IPS-20b (cell line): ENCODE measurements at regions not wholly inside any gene's neighbourhood (a gene's known extent, or its start where the extent isn't known, plus 50 kb on each side); places are given as distances from the start of the nearest gene placed in this dataset.

ENCODE experiments used
- H3K27ac ChIP-seq: one replicate; pipeline ENCODE4 v1.5.1; 2013; ENCODE audit warnings: low read length
- H3K27me3 ChIP-seq: 2 replicates; pipeline ENCODE4 v1.6.1; 2013; ENCODE audit warnings: mild to moderate bottlenecking, low read length, inconsistent platforms; ENCODE audit not compliant: insufficient read depth
- H3K36me3 ChIP-seq: 2 replicates; pipeline ENCODE4 v1.6.1; 2013; ENCODE audit warnings: low read depth, mild to moderate bottlenecking, inconsistent platforms, low read length, moderate library complexity; ENCODE audit not compliant: insufficient read depth
- H3K4me1 ChIP-seq: 2 replicates; pipeline ENCODE4 v1.6.1; 2013; ENCODE audit warnings: mild to moderate bottlenecking, control low read depth, inconsistent platforms, low read length, moderate library complexity; ENCODE audit not compliant: insufficient read depth
- H3K4me3 ChIP-seq: 2 replicates; pipeline ENCODE4 v1.5.1; 2013; ENCODE audit warnings: mild to moderate bottlenecking, low read length, inconsistent platforms
- H3K9ac ChIP-seq: 2 replicates; pipeline ENCODE4 v1.6.1; 2013; ENCODE audit warnings: low read depth, mild to moderate bottlenecking, inconsistent platforms, low read length, moderate library complexity
- H3K9me3 ChIP-seq: 2 replicates; pipeline ENCODE4 v1.6.1; 2013; ENCODE audit warnings: mild to moderate bottlenecking, low read depth, low read length, inconsistent platforms; ENCODE audit not compliant: insufficient read depth

- no peak overlapping the region for H3K9ac ChIP-seq
- H3K4me3 ChIP-seq = no peak overlapping the region
- peaks cover 6% of the 10 kb centered on the region for H3K4me1 ChIP-seq
- no peaks in the 10 kb centered on the region for H3K36me3 ChIP-seq
- H3K27me3 ChIP-seq = no peaks in the 10 kb centered on the region
- H3K9me3 ChIP-seq = no peaks in the 10 kb centered on the region
- H3K27ac ChIP-seq = no peak overlapping the region
Measured at GRCh38 chr11:109300211-109300610, 121.8 kb upstream of the C11orf87 start.

- H3K36me3 ChIP-seq = no peaks in the 10 kb centered on the region
- no peak overlapping the region for H3K27ac ChIP-seq
- peaks cover 6% of the 10 kb centered on the region for H3K4me1 ChIP-seq
- no peaks in the 10 kb centered on the region for H3K9me3 ChIP-seq
- no peak overlapping the region for H3K4me3 ChIP-seq
- no peak overlapping the region for H3K9ac ChIP-seq
- no peaks in the 10 kb centered on the region for H3K27me3 ChIP-seq
Measured at GRCh38 chr11:109302591-109303334, 119.2 kb upstream of the C11orf87 start.

GRCh38 chr11:109303342-109303741, 118.6 kb upstream of the C11orf87 start:
- peaks cover 6% of the 10 kb centered on the region for H3K4me1 ChIP-seq
- no peaks in the 10 kb centered on the region for H3K27me3 ChIP-seq
- H3K27ac ChIP-seq = no peak overlapping the region
- H3K9me3 ChIP-seq = no peaks in the 10 kb centered on the region
- H3K36me3 ChIP-seq = no peaks in the 10 kb centered on the region
- no peak overlapping the region for H3K9ac ChIP-seq
- H3K4me3 ChIP-seq = no peak overlapping the region

- H3K4me3 ChIP-seq = no peak overlapping the region
- H3K27ac ChIP-seq = no peak overlapping the region
- H3K9me3 ChIP-seq = no peaks in the 10 kb centered on the region
- no peak overlapping the region for H3K9ac ChIP-seq
- H3K36me3 ChIP-seq = no peaks in the 10 kb centered on the region
- peaks cover 6% of the 10 kb centered on the region for H3K4me1 ChIP-seq
- no peaks in the 10 kb centered on the region for H3K27me3 ChIP-seq
Measured at GRCh38 chr11:109304159-109304558, 117.8 kb upstream of the C11orf87 start.

GRCh38 chr11:109305009-109305408, 117.0 kb upstream of the C11orf87 start:
- no peaks in the 10 kb centered on the region for H3K9me3 ChIP-seq
- H3K27ac ChIP-seq = no peak overlapping the region
- no peaks in the 10 kb centered on the region for H3K36me3 ChIP-seq
- no peaks in the 10 kb centered on the region for H3K27me3 ChIP-seq
- H3K4me1 ChIP-seq = peaks cover 6% of the 10 kb centered on the region
- H3K4me3 ChIP-seq = no peak overlapping the region
- no peak overlapping the region for H3K9ac ChIP-seq

- H3K4me1 ChIP-seq = peaks cover 6% of the 10 kb centered on the region
- H3K36me3 ChIP-seq = no peaks in the 10 kb centered on the region
- no peak overlapping the region for H3K4me3 ChIP-seq
- no peak overlapping the region for H3K9ac ChIP-seq
- no peak overlapping the region for H3K27ac ChIP-seq
- H3K27me3 ChIP-seq = no peaks in the 10 kb centered on the region
- no peaks in the 10 kb centered on the region for H3K9me3 ChIP-seq
Measured at GRCh38 chr11:109306322-109306721, 115.7 kb upstream of the C11orf87 start.

GRCh38 chr11:109307366-109307765, 114.6 kb upstream of the C11orf87 start:
- Histone ChIP-seq H3K27ac (no peak overlapping the region), H3K4me3 (no peak overlapping the region), H3K27me3 (no peaks in the 10 kb centered on the region), H3K36me3 (no peaks in the 10 kb centered on the region), H3K9ac (no peak overlapping the region), H3K4me1 (peaks cover 4% of the 10 kb centered on the region), H3K9me3 (no peaks in the 10 kb centered on the region)

GRCh38 chr11:109308551-109308950, 113.4 kb upstream of the C11orf87 start:
- Histone ChIP-seq H3K36me3 (no peaks in the 10 kb centered on the region), H3K4me1 (no peaks in the 10 kb centered on the region)

GRCh38 chr11:109309153-109309552, 112.8 kb upstream of the C11orf87 start:
- no peaks in the 10 kb centered on the region for H3K9me3 ChIP-seq
- no peaks in the 10 kb centered on the region for H3K4me1 ChIP-seq
- no peaks in the 10 kb centered on the region for H3K27me3 ChIP-seq
- no peak overlapping the region for H3K27ac ChIP-seq
- H3K4me3 ChIP-seq = no peak overlapping the region
- no peak overlapping the region for H3K9ac ChIP-seq
- H3K36me3 ChIP-seq = no peaks in the 10 kb centered on the region

More at GRCh38 chr11:109308551-109308950, 113.4 kb upstream of the C11orf87 start:
- Histone ChIP-seq H3K27ac (no peak overlapping the region), H3K9ac (no peak overlapping the region), H3K4me3 (no peak overlapping the region), H3K9me3 (no peaks in the 10 kb centered on the region), H3K27me3 (no peaks in the 10 kb centered on the region)

GRCh38 chr11:109317726-109318125, 104.3 kb upstream of the C11orf87 start:
- Histone ChIP-seq H3K36me3 (no peaks in the 10 kb centered on the region), H3K27ac (no peak overlapping the region)

GRCh38 chr11:109320595-109320994, 101.4 kb upstream of the C11orf87 start:
- H3K27me3 ChIP-seq = no peaks in the 10 kb centered on the region
- H3K36me3 ChIP-seq = no peaks in the 10 kb centered on the region
- no peaks in the 10 kb centered on the region for H3K9me3 ChIP-seq
- no peak overlapping the region for H3K27ac ChIP-seq
- H3K9ac ChIP-seq = no peak overlapping the region
- no peaks in the 10 kb centered on the region for H3K4me1 ChIP-seq
- no peak overlapping the region for H3K4me3 ChIP-seq

More at GRCh38 chr11:109317726-109318125, 104.3 kb upstream of the C11orf87 start:
- Histone ChIP-seq H3K4me1 (no peaks in the 10 kb centered on the region), H3K9ac (no peak overlapping the region), H3K4me3 (no peak overlapping the region), H3K9me3 (no peaks in the 10 kb centered on the region), H3K27me3 (no peaks in the 10 kb centered on the region)

GRCh38 chr11:109326781-109327180, 95.2 kb upstream of the C11orf87 start:
- no peaks in the 10 kb centered on the region for H3K36me3 ChIP-seq
- H3K9ac ChIP-seq = no peak overlapping the region
- H3K4me3 ChIP-seq = no peak overlapping the region
- no peak overlapping the region for H3K27ac ChIP-seq
- no peaks in the 10 kb centered on the region for H3K4me1 ChIP-seq
- no peaks in the 10 kb centered on the region for H3K9me3 ChIP-seq
- H3K27me3 ChIP-seq = no peaks in the 10 kb centered on the region
